K562 (cell line): ENCODE measurements at regions not wholly inside any gene's neighbourhood (a gene's known extent, or its start where the extent isn't known, plus 50 kb on each side); places are given as distances from the start of the nearest gene placed in this dataset.

Experiments used
- ATF1 ChIP-seq, 2 experiments: fragments of 450-650 bp in 1 of 2; IDR thresholded peaks; 2 replicates each; pipeline ENCODE4 v1.6.1; 2016; ENCODE audit warnings: missing compliant biosample characterization in 1 of 2, missing genetic modification characterization in 1 of 2
- CGGBP1 ChIP-seq: fragments of 250-450 bp; sonication (Bioruptor Pico); IDR thresholded peaks from 2 replicates; pipeline ENCODE4 v1.9.0; 2021; ENCODE audit warnings: mild to moderate bottlenecking
- HOMEZ ChIP-seq: fragments of 250-450 bp; sonication (Bioruptor Pico); IDR thresholded peaks from 2 replicates; pipeline ENCODE4 v1.4.0; 2020; ENCODE audit warnings: mild to moderate bottlenecking, moderate library complexity
- ZBTB11 ChIP-seq, 3 experiments: fragments of 200-800 bp in 1 of 3; fragments of 250-450 bp in 1 of 3; fragments of 450-650 bp in 1 of 3; sonication (Bioruptor Pico) in 1 of 3; sonication (Bioruptor generic) in 1 of 3; formaldehyde crosslinking in 1 of 3; IDR thresholded peaks; 2 replicates each; pipeline versions ENCODE4 v1.6.1 to v1.8.0; 2016 to 2022; ENCODE audit warnings: mild to moderate bottlenecking in 2 of 3, missing genetic modification characterization in 2 of 3, missing compliant biosample characterization in 1 of 3, moderate library complexity in 1 of 3
- ZNF124 ChIP-seq: sonication (generic); formaldehyde crosslinking; IDR thresholded peaks from 2 replicates; pipeline ENCODE4 v1.8.1; 2022; ENCODE audit warnings: missing genetic modification reagents
- ZNF143 ChIP-seq: sonication (generic); formaldehyde crosslinking; IDR thresholded peaks from 2 replicates; pipeline ENCODE4 v1.9.0; 2022; ENCODE audit warnings: mild to moderate bottlenecking, missing genetic modification reagents
- ZNF407 ChIP-seq: fragments of 450-650 bp; IDR thresholded peaks from 2 replicates; pipeline ENCODE4 v1.6.1; 2016; ENCODE audit warnings: low read depth
- ZNF589 ChIP-seq: fragments of 200-800 bp; sonication (Bioruptor generic); IDR thresholded peaks from 2 replicates; pipeline ENCODE4 v1.6.1; 2016; ENCODE audit warnings: low read depth, missing genetic modification characterization, missing compliant biosample characterization

GRCh38 chr6:1461207-1461606 lies 71.8 kb downstream of the FOXF2 start (continued):
- TF ChIP-seq ZNF589 (CRISPR knock-in tag) = no peak
- TF ChIP-seq ZNF143 = no peak
- no peak for TF ChIP-seq ZNF124 (CRISPR knock-in tag)
- no peak for TF ChIP-seq HOMEZ
- no peak for TF ChIP-seq CGGBP1 (CRISPR knock-in tag)
- TF ChIP-seq ATF1 (CRISPR knock-in tag; IDR thresholded peaks at IDR 0.05) = no peak
- TF ChIP-seq ATF1 (tag; IDR thresholded peaks at IDR 0.05) = no peak
- no peak for TF ChIP-seq ZNF407
- no peak for TF ChIP-seq ZBTB11 (CRISPR knock-in tag; IDR thresholded peaks at IDR 0.05)
- TF ChIP-seq, all 486 proteins: peak for 0
